ENCODE measurements at regions not wholly inside any gene's neighbourhood (a gene's known extent, or its start where the extent isn't known, plus 50 kb on each side); places are given as distances from the start of the nearest gene placed in this dataset.
"Not testable (repeated sequence)": the region's sequence is repeated elsewhere in the genome, so short reads cannot be mapped to it uniquely, and the experiment has no call there.

DNA sequence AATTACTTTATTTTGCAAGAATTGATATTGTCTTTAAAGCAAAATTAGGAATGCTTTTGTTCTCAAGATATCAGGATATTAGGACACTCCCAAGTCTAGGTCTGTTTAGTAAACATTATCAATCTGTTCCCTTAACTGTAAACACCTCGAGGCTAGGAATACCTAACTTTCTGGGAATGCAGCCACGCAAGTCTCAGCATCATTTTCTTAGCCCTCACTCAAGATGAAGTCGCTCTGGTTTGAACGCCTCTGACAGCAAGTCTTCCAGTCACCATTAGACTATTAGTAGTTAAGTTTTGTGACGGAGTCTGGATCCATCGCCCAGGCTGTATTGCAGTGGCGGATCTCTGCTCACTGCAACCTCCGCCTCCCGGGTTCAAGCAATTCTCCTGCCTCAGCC is 128.0 kb upstream of the MYO3A start:
- H3K27me3 Mint-ChIP-seq (ENCODE audit: low read depth), result peaks cover 2% of the 10 kb centered on the region
- no peaks in the 10 kb centered on the region for H3K9me3 Mint-ChIP-seq
- DNase-seq (no peak), ATAC-seq (no peak)
- H3K4me3 Mint-ChIP-seq, result no peak overlapping the region
- no peaks in the 10 kb centered on the region for H3K36me3 Mint-ChIP-seq (ENCODE audit: insufficient read depth)
- H3K4me1 Mint-ChIP-seq (ENCODE audit: low read depth), result no peaks in the 10 kb centered on the region

- H3K36me3 Mint-ChIP-seq (ENCODE audit: insufficient read depth), result no peaks in the 10 kb centered on the region
- DNase-seq (no peak), ATAC-seq (no peak)
- H3K4me1 Mint-ChIP-seq (ENCODE audit: low read depth), result no peaks in the 10 kb centered on the region
- no peak overlapping the region for H3K4me3 Mint-ChIP-seq
- H3K27me3 Mint-ChIP-seq (ENCODE audit: low read depth), result peaks cover 2% of the 10 kb centered on the region
- no peaks in the 10 kb centered on the region for H3K9me3 Mint-ChIP-seq
Measured at GRCh38 chr10:25808372-25808771, 125.7 kb upstream of the MYO3A start.

- Mint-ChIP-seq H3K4me3 (no peak overlapping the region), H3K4me1 (ENCODE audit: low read depth) (no peaks in the 10 kb centered on the region), H3K27me3 (ENCODE audit: low read depth) (peaks cover 2% of the 10 kb centered on the region), H3K9me3 (no peaks in the 10 kb centered on the region), H3K36me3 (ENCODE audit: insufficient read depth) (no peaks in the 10 kb centered on the region)
- DNase-seq, result no peak
- ATAC-seq, result no peak
Measured at GRCh38 chr10:25811052-25811685, 122.9 kb upstream of the MYO3A start.

DNA sequence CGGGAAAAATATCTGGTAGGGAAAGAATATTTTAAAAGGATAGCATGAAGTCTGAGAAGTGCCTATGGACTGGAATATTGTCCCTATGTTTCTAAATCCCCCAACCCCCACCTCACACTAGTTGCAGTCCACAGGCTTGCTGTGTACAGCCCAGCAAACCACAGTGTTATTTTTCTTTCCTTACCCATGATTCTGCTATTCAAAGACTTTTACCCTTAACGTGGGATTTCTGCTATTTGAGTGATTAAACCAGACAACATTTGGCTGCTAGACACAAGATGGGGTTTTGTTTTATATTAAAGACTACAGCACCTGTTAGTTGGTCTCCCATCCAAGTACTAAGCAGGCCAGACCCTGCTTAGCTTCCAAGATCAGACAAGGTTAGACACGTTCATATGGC is 120.5 kb upstream of the MYO3A start:
- ATAC-seq, result no peak
- H3K9me3 Mint-ChIP-seq, result no peaks in the 10 kb centered on the region
- no peak for DNase-seq
- H3K4me1 Mint-ChIP-seq (ENCODE audit: low read depth), result no peaks in the 10 kb centered on the region
- H3K27me3 Mint-ChIP-seq (ENCODE audit: low read depth), result no peaks in the 10 kb centered on the region
- H3K4me3 Mint-ChIP-seq, result no peak overlapping the region
- no peaks in the 10 kb centered on the region for H3K36me3 Mint-ChIP-seq (ENCODE audit: insufficient read depth)

DNA sequence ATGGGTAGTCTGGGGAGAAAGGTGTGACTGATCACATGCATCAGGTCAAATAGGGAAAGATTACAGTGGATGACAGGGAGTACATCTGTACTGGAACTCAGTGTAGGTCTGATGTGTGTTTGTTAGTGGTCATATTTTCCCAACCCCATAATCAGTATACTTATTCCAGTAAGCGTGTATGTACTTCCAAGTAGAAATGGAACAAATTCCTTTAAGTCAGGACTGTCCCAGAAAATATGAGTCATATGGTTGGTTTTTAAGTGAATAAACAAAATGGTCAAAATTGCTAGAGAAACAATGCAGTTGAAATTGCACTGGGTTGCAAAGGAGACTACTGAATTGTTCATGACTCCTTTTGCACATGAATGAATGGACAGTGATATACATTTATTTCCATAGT is 118.8 kb upstream of the MYO3A start:
- Mint-ChIP-seq H3K4me1 (ENCODE audit: low read depth) (no peaks in the 10 kb centered on the region), H3K27me3 (ENCODE audit: low read depth) (no peaks in the 10 kb centered on the region), H3K4me3 (no peak overlapping the region), H3K9me3 (no peaks in the 10 kb centered on the region), H3K36me3 (ENCODE audit: insufficient read depth) (no peaks in the 10 kb centered on the region)
- ATAC-seq (no peak), DNase-seq (no peak)

DNA sequence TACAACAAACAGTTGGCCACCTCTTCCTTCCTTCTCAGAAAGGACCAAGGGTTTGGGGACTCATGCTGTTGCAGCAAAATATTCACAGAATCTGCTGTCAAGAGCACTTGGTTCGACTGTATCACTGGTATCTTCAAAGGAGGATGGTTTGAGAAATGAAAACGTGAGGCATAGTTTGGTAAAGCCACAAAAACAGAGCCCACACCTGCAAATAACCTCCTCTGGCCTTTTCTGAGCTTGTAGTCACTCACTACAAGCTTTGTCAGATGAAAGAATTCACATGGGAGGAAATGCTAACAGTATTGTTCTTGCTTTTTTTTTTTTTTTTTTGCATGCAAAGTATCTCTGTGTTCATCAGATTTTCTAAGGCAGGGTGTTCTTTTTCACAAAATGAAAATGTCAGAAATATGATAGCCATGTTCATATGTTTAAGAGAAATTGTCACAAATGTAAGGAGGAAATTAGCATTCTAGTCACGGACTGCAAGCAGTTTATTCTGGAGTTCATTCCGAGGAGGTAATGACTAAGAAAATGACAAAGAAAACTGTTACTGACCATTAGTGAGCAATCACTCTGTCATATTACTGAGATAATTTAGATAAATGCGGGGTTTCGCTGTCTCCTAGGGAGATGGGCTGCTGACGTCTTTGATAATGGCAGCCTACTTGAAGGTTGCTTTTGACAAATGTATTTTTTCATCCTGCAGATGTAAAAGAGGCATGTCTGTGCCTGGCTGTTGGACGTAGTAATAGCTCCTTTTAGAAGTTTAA is 117.8 kb upstream of the MYO3A start:
- no peak for ATAC-seq
- peaks cover 6% of the 10 kb centered on the region for H3K4me1 Mint-ChIP-seq (ENCODE audit: low read depth)

GRCh38 chr10:25817200-25817599 is 116.8 kb upstream of the MYO3A start:
- DNase-seq (no peak), ATAC-seq (no peak)
- Mint-ChIP-seq H3K9me3 (no peaks in the 10 kb centered on the region), H3K4me3 (no peak overlapping the region), H3K36me3 (ENCODE audit: insufficient read depth) (no peaks in the 10 kb centered on the region), H3K4me1 (ENCODE audit: low read depth) (peaks cover 7% of the 10 kb centered on the region), H3K27me3 (ENCODE audit: low read depth) (no peaks in the 10 kb centered on the region)

More for the DNA sequence above, 117.8 kb upstream of the MYO3A start:
- no peaks in the 10 kb centered on the region for H3K9me3 Mint-ChIP-seq
- H3K36me3 Mint-ChIP-seq (ENCODE audit: insufficient read depth), result no peaks in the 10 kb centered on the region
- no peak for DNase-seq
- no peak overlapping the region for H3K4me3 Mint-ChIP-seq
- no peaks in the 10 kb centered on the region for H3K27me3 Mint-ChIP-seq (ENCODE audit: low read depth)

GRCh38 chr10:25818751-25819150 is 115.3 kb upstream of the MYO3A start:
- DNase-seq (no peak), ATAC-seq (no peak)
- no peaks in the 10 kb centered on the region for H3K36me3 Mint-ChIP-seq (ENCODE audit: insufficient read depth)
- no peak overlapping the region for H3K4me3 Mint-ChIP-seq
- H3K27me3 Mint-ChIP-seq (ENCODE audit: low read depth), result no peaks in the 10 kb centered on the region
- peaks cover 7% of the 10 kb centered on the region for H3K4me1 Mint-ChIP-seq (ENCODE audit: low read depth)
- no peaks in the 10 kb centered on the region for H3K9me3 Mint-ChIP-seq

- H3K27me3 Mint-ChIP-seq (ENCODE audit: low read depth), result no peaks in the 10 kb centered on the region
- peaks cover 7% of the 10 kb centered on the region for H3K4me1 Mint-ChIP-seq (ENCODE audit: low read depth)
- no peaks in the 10 kb centered on the region for H3K9me3 Mint-ChIP-seq
- H3K36me3 Mint-ChIP-seq (ENCODE audit: insufficient read depth), result no peaks in the 10 kb centered on the region
- ATAC-seq (no peak), DNase-seq (no peak)
- H3K4me3 Mint-ChIP-seq, result peak overlapping the region; percentile 56
Measured at GRCh38 chr10:25820472-25820871, 113.6 kb upstream of the MYO3A start.

DNA sequence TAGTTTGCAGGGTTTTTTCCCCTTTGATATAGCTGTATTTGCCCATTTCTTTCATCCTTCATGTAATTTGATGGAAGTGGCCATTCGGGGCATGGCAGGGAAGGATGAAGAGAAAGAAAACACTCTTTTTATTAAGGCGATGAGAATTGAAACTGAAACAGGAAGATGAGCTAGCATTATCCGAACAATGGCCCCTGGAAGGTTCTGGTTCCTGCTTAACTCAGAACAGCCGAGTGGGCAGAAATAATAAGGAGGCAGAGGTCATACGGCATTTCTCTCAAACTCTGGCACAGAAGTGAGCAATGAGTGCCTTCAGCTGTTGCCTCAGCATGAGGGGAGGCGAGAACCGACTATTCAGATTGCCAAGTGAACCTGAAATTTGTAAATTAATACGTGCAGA is 113.2 kb upstream of the MYO3A start:
- Mint-ChIP-seq H3K27me3 (ENCODE audit: low read depth) (no peaks in the 10 kb centered on the region), H3K36me3 (ENCODE audit: insufficient read depth) (no peaks in the 10 kb centered on the region), H3K9me3 (no peaks in the 10 kb centered on the region), H3K4me1 (ENCODE audit: low read depth) (peaks cover 7% of the 10 kb centered on the region), H3K4me3 (peak overlapping the region; percentile 56)
- no peak for ATAC-seq
- no peak for DNase-seq

DNA sequence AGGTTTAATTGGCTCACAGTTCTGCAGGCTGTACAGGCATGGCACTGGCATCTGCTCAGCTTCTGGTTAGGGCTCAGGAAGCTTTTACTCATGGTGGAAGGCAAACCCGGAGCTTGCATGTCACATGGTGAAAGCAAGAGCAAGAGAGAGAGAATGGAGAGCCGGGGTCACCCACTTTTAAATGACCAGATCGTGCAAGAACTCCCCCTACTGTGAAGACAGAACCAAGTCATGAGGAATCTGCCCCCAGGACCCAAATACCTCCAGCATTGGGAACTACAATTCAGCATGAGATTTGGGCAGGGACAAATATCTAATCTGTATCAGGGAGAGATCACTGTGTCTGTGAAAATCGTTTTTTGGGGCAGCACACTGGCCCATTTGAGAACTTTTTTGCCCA is 110.0 kb upstream of the MYO3A start:
- H3K4me1 Mint-ChIP-seq (ENCODE audit: low read depth), result peaks cover 7% of the 10 kb centered on the region
- no peaks in the 10 kb centered on the region for H3K9me3 Mint-ChIP-seq
- no peak for DNase-seq
- H3K36me3 Mint-ChIP-seq (ENCODE audit: insufficient read depth), result no peaks in the 10 kb centered on the region
- ATAC-seq, result no peak
- H3K4me3 Mint-ChIP-seq, result no peak overlapping the region
- H3K27me3 Mint-ChIP-seq (ENCODE audit: low read depth), result peaks cover 3% of the 10 kb centered on the region

DNA sequence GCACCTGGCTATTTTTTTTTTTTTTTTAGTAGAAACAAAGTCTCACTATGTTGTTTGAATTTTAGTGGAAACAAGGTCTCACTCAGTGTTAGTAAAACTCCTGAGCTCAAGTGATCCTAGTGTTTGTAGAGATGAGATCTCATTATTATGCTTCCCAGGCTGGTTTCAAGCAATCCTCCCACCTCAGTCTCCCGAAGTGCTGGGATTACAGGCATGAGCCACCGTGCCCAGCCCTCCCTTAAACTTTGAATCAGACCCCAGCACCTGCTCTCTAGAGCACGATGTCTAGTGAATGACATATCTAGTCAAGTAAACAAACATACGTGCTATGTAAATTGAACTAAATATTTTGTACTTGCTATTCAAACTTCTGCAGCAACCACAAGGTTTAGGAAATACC is 105.6 kb upstream of the MYO3A start:
- Mint-ChIP-seq H3K27me3 (ENCODE audit: low read depth) (peaks cover 3% of the 10 kb centered on the region), H3K36me3 (ENCODE audit: insufficient read depth) (no peaks in the 10 kb centered on the region), H3K9me3 (no peaks in the 10 kb centered on the region), H3K4me1 (ENCODE audit: low read depth) (no peaks in the 10 kb centered on the region), H3K4me3 (no peak overlapping the region)
- ATAC-seq (no peak), DNase-seq (no peak)

- peaks cover 4% of the 10 kb centered on the region for H3K9me3 Mint-ChIP-seq
- H3K27me3 Mint-ChIP-seq (ENCODE audit: low read depth), result peaks cover 3% of the 10 kb centered on the region
- ATAC-seq (no peak), DNase-seq (no peak)
- H3K36me3 Mint-ChIP-seq (ENCODE audit: insufficient read depth), result no peaks in the 10 kb centered on the region
- no peaks in the 10 kb centered on the region for H3K4me1 Mint-ChIP-seq (ENCODE audit: low read depth)
- no peak overlapping the region for H3K4me3 Mint-ChIP-seq
Measured at GRCh38 chr10:25831080-25831479, 102.9 kb upstream of the MYO3A start.

DNA sequence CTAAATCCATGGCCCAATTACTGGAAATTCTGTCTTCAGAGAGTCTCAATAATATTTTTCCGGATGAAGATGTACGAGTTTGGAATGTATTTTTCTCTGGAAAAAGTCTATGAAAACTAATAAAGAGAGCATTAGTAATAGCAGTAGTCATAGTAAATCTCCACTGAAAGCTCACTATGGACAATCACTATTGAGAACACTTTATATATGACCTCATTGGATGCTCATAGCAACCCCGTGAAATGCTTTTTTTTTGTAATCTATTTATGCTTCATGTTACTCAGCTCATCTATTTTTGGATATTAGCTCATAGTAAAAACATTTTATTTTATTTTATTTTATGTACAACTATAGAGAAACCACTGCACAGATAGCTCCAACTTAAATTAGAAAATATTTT is 94.3 kb upstream of the MYO3A start:
- Mint-ChIP-seq H3K4me1 (ENCODE audit: low read depth) (no peaks in the 10 kb centered on the region), H3K36me3 (ENCODE audit: insufficient read depth) (no peaks in the 10 kb centered on the region), H3K4me3 (no peak overlapping the region), H3K9me3 (peaks cover 4% of the 10 kb centered on the region), H3K27me3 (ENCODE audit: low read depth) (no peaks in the 10 kb centered on the region)
- ATAC-seq (no peak), DNase-seq (no peak)

DNA sequence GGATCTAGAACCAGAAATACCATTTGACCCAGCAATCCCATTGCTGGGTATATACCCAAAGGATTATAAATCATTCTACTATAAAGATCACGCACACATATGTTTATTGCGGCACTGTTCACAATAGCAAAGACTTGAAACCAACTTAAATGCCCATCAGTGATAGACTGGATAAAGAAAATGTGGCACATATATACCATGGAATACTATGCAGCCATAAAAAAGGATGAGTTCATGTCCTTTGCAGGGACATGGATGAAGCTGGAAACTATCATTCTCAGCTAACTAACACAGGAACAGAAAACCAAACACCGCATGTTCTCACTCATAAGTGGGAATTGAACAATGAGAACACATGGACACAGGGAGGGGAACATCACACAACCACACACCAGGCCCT is 93.2 kb upstream of the MYO3A start:
- ATAC-seq; DNase-seq; H3K4me1 Mint-ChIP-seq (ENCODE audit: low read depth); H3K36me3 Mint-ChIP-seq (ENCODE audit: insufficient read depth); H3K9me3 Mint-ChIP-seq; H3K27me3 Mint-ChIP-seq (ENCODE audit: low read depth); H3K4me3 Mint-ChIP-seq: not testable (repeated sequence)
